DND-41 (cell line): ENCODE measurements at regions not wholly inside any gene's neighbourhood (a gene's known extent, or its start where the extent isn't known, plus 50 kb on each side); places are given as distances from the start of the nearest gene placed in this dataset.

ENCODE experiments used
- ATAC-seq: fragments of 200-7000 bp; cut with Tn5 transposase; 3 replicates; pipeline ENCODE4 v1.9.1; 2021; ENCODE audit warnings: low read depth; ENCODE audit not compliant: insufficient read depth
- DNase-seq: peaks from one replicate; pipeline ENCODE4 v3.0.0-alpha.2; 2020
- H2AFZ ChIP-seq: 2 replicates; pipeline ENCODE4 v1.6.0; 2012; ENCODE audit warnings: low read depth, low read length
- H3K27ac ChIP-seq: 2 replicates; pipeline ENCODE4 v1.5.1; 2012; ENCODE audit warnings: low read length, inconsistent platforms
- H3K27me3 ChIP-seq: fragments of 200-600 bp; sonication (generic); 2 replicates; pipeline ENCODE4 v1.6.0; 2012; ENCODE audit warnings: low read length, mild to moderate bottlenecking, inconsistent platforms; ENCODE audit not compliant: insufficient read depth, poor library complexity
- H3K36me3 ChIP-seq: 2 replicates; pipeline ENCODE4 v1.5.1; 2012; ENCODE audit warnings: low read length, inconsistent platforms; ENCODE audit not compliant: insufficient read depth
- H3K4me1 ChIP-seq: 2 replicates; pipeline ENCODE4 v1.5.1; 2012; ENCODE audit warnings: mild to moderate bottlenecking, low read length; ENCODE audit not compliant: insufficient read depth
- H3K4me2 ChIP-seq: 2 replicates; pipeline ENCODE4 v1.6.0; 2012; ENCODE audit warnings: mild to moderate bottlenecking, moderate library complexity, low read length, inconsistent platforms; ENCODE audit not compliant: insufficient read depth
- H3K4me3 ChIP-seq, 2 experiments: fragments of 200-600 bp in 1 of 2; shearing (Covaris generic) in 1 of 2; 2 replicates each; pipeline ENCODE4 v1.5.1; 2012 to 2016; ENCODE audit warnings: inconsistent platforms in 2 of 2, low read length in 2 of 2, mild to moderate bottlenecking in 2 of 2, low read depth in 1 of 2, moderate library complexity in 1 of 2
- H3K79me2 ChIP-seq: 2 replicates; pipeline ENCODE4 v1.6.0; 2012; ENCODE audit warnings: low read length, inconsistent platforms; ENCODE audit not compliant: insufficient read depth
- H3K9ac ChIP-seq: 2 replicates; pipeline ENCODE4 v1.6.0; 2012; ENCODE audit warnings: low read depth, mild to moderate bottlenecking, inconsistent platforms, low read length, moderate library complexity
- H3K9me3 ChIP-seq: 2 replicates; pipeline ENCODE4 v1.5.1; 2012; ENCODE audit warnings: low read length, moderate library complexity, mild to moderate bottlenecking, inconsistent platforms; ENCODE audit not compliant: insufficient read depth, severe bottlenecking
- H4K20me1 ChIP-seq: 2 replicates; pipeline ENCODE4 v1.6.0; 2012; ENCODE audit warnings: low read length; ENCODE audit not compliant: insufficient read depth
- CTCF ChIP-seq: IDR thresholded peaks from 2 replicates; pipeline ENCODE4 v1.5.1; 2012; ENCODE audit warnings: borderline replicate concordance, low read length, moderate library complexity, mild to moderate bottlenecking; ENCODE audit not compliant: poor library complexity, severe bottlenecking; ENCODE audit errors: extremely low read depth
- EZH2 ChIP-seq: IDR thresholded peaks from 3 replicates; pipeline ENCODE4 v1.6.1; 2012; ENCODE audit warnings: borderline replicate concordance, low read depth, mild to moderate bottlenecking, moderate library complexity, low read length, inconsistent platforms; ENCODE audit not compliant: severe bottlenecking

- TF ChIP-seq EZH2 = no peak
- TF ChIP-seq CTCF = no peak
These were observed 1400.7 kb downstream of the PCDH9 start for GRCh38 chr13:65829241-65830008.

GRCh38 chr13:65826657-65827056 is 1403.5 kb downstream of the PCDH9 start:
- Histone ChIP-seq H3K36me3 (no peaks in the 10 kb centered on the region), H3K9me3 (no peaks in the 10 kb centered on the region), H3K4me1 (no peaks in the 10 kb centered on the region), H3K27me3 (no peaks in the 10 kb centered on the region), H3K4me3 (no peak overlapping the region), H3K4me2 (no peak overlapping the region), H2AFZ (no peak overlapping the region), H3K9ac (no peak overlapping the region), H3K79me2 (no peaks in the 10 kb centered on the region), H4K20me1 (no peaks in the 10 kb centered on the region), H3K27ac (no peak overlapping the region)
- TF ChIP-seq CTCF = no peak
- TF ChIP-seq EZH2 = no peak
- no peak for DNase-seq
- no peak for ATAC-seq

More at GRCh38 chr13:65829241-65830008, 1400.7 kb downstream of the PCDH9 start:
- Histone ChIP-seq H3K4me2 (no peak overlapping the region), H2AFZ (no peak overlapping the region), H3K79me2 (no peaks in the 10 kb centered on the region), H4K20me1 (no peaks in the 10 kb centered on the region), H3K27ac (no peak overlapping the region), H3K9ac (no peak overlapping the region), H3K36me3 (no peaks in the 10 kb centered on the region), H3K9me3 (no peaks in the 10 kb centered on the region), H3K4me3 (no peak overlapping the region), H3K4me1 (no peaks in the 10 kb centered on the region), H3K27me3 (no peaks in the 10 kb centered on the region)
- ATAC-seq = no peak
- DNase-seq = no peak

- no peak overlapping the region for H3K4me3 ChIP-seq
- no peaks in the 10 kb centered on the region for H3K9me3 ChIP-seq
- no peak for DNase-seq
- no peaks in the 10 kb centered on the region for H3K27me3 ChIP-seq
- H2AFZ ChIP-seq = no peak overlapping the region
- H3K79me2 ChIP-seq = no peaks in the 10 kb centered on the region
- H3K27ac ChIP-seq = no peak overlapping the region
- H3K4me1 ChIP-seq = no peaks in the 10 kb centered on the region
- H3K4me2 ChIP-seq = no peak overlapping the region
- no peak overlapping the region for H3K9ac ChIP-seq
- TF ChIP-seq CTCF (no peak), EZH2 (no peak)
- no peaks in the 10 kb centered on the region for H4K20me1 ChIP-seq
- ATAC-seq = no peak
- no peaks in the 10 kb centered on the region for H3K36me3 ChIP-seq
These were observed 1405.1 kb downstream of the PCDH9 start for GRCh38 chr13:65825039-65825438.

- H3K4me1 ChIP-seq = no peaks in the 10 kb centered on the region
- no peaks in the 10 kb centered on the region for H3K79me2 ChIP-seq
- H3K36me3 ChIP-seq = no peaks in the 10 kb centered on the region
- H3K4me2 ChIP-seq = no peak overlapping the region
- no peaks in the 10 kb centered on the region for H4K20me1 ChIP-seq
- H3K4me3 ChIP-seq = no peak overlapping the region
- DNase-seq (no peak), ATAC-seq (no peak)
- H3K27me3 ChIP-seq = no peaks in the 10 kb centered on the region
- no peak overlapping the region for H2AFZ ChIP-seq
- no peak overlapping the region for H3K9ac ChIP-seq
- H3K9me3 ChIP-seq = peaks cover 4% of the 10 kb centered on the region
- no peak overlapping the region for H3K27ac ChIP-seq
- no peak for TF ChIP-seq EZH2
- TF ChIP-seq CTCF = no peak
These were observed 1422.1 kb downstream of the PCDH9 start for GRCh38 chr13:65808061-65808460.
